T-helper 1 cell (primary cell): ENCODE measurements at regions not wholly inside any gene's neighbourhood (a gene's known extent, or its start where the extent isn't known, plus 50 kb on each side); places are given as distances from the start of the nearest gene placed in this dataset.
"Not testable (repeated sequence)": the region's sequence is repeated elsewhere in the genome, so short reads cannot be mapped to it uniquely, and the experiment has no call there.

ENCODE experiments used
- DNase-seq, 5 donors: peaks; one replicate each; pipeline ENCODE4 v3.0.0-alpha.2; 2012 to 2020

- DNase-seq: no peak
Observed at GRCh38 chr6:86030875-86031274, 388.2 kb upstream of the SYNCRIP start.

- no peak for DNase-seq
Observed at GRCh38 chr6:86028776-86029175, 386.1 kb upstream of the SYNCRIP start.

- not testable (repeated sequence) for DNase-seq
Observed at GRCh38 chr6:86026890-86027289, 384.2 kb upstream of the SYNCRIP start.

- no peak for DNase-seq
Observed at GRCh38 chr6:86017236-86017635, 374.6 kb upstream of the SYNCRIP start.

- DNase-seq: no peak
Observed at GRCh38 chr6:86016567-86016966, 373.9 kb upstream of the SYNCRIP start.

GRCh38 chr6:86016077-86016476 is 373.4 kb upstream of the SYNCRIP start:
- DNase-seq: no peak

GRCh38 chr6:86012991-86013390 is 370.3 kb upstream of the SYNCRIP start:
- not testable (repeated sequence) for DNase-seq

GRCh38 chr6:86010915-86011786 is 368.5 kb upstream of the SYNCRIP start:
- no peak for DNase-seq

GRCh38 chr6:85997206-85997605 is 354.5 kb upstream of the SYNCRIP start:
- no peak for DNase-seq

GRCh38 chr6:85996034-85996375 is 353.3 kb upstream of the SYNCRIP start:
- DNase-seq: no peak

- no peak for DNase-seq
Observed at GRCh38 chr6:85995339-85996033, 352.8 kb upstream of the SYNCRIP start.

GRCh38 chr6:85986681-85987080 is 344.0 kb upstream of the SYNCRIP start:
- no peak for DNase-seq

GRCh38 chr6:85983032-85983659 is 340.5 kb upstream of the SYNCRIP start:
- DNase-seq: no peak

- DNase-seq: no peak
Observed at GRCh38 chr6:85977661-85978060, 335.0 kb upstream of the SYNCRIP start.

GRCh38 chr6:85975957-85976356 is 333.3 kb upstream of the SYNCRIP start:
- DNase-seq: no peak

- DNase-seq: no peak
Observed at GRCh38 chr6:85971238-85971637, 328.6 kb upstream of the SYNCRIP start.

GRCh38 chr6:85966828-85967227 is 324.1 kb upstream of the SYNCRIP start:
- DNase-seq: no peak

- DNase-seq: no peak
Observed at GRCh38 chr6:85961746-85962145, 319.1 kb upstream of the SYNCRIP start.

GRCh38 chr6:85961125-85961524 is 318.4 kb upstream of the SYNCRIP start:
- no peak for DNase-seq

- DNase-seq: no peak
Observed at GRCh38 chr6:85948481-85948880, 305.8 kb upstream of the SYNCRIP start.

GRCh38 chr6:85945459-85946185 is 302.9 kb upstream of the SYNCRIP start:
- DNase-seq: no peak

- no peak for DNase-seq
Observed at GRCh38 chr6:85944776-85945175, 302.1 kb upstream of the SYNCRIP start.

- no peak for DNase-seq
Observed at GRCh38 chr6:85942844-85943243, 300.2 kb upstream of the SYNCRIP start.
